T-helper 1 cell (primary cell): ENCODE measurements at regions not wholly inside any gene's neighbourhood (a gene's known extent, or its start where the extent isn't known, plus 50 kb on each side); places are given as distances from the start of the nearest gene placed in this dataset.
"Not testable (repeated sequence)": the region's sequence is repeated elsewhere in the genome, so short reads cannot be mapped to it uniquely, and the experiment has no call there.

Experiments
- DNase-seq, 5 donors: peaks; one replicate each; pipeline ENCODE4 v3.0.0-alpha.2; 2012 to 2020

DNA sequence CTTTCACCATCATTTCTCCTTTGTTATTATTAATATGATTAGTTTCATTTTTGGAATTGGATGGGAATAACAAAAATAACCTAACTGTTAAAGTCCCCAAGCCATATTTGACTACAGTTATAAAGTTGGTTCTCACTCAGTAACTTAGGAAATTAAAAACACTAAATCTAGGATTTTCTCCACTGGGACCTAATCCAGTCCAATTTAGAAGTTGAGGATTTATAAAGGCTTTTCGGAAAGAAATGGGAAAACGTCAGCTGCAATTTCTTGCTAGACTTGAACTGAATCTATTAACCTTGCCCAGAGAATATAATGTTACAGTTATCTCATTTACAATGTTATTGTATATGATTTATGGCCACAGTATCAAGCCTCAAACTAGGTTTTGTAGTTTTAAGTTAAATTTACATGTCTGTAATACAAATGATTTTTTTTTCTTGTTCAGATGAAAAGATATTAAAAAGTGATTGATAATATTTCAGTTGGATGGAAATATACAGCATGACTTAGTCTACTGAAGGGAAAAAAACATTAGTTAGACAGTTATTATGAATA lies 524.3 kb upstream of the GRAMD2B start:
- no peak for DNase-seq

DNA sequence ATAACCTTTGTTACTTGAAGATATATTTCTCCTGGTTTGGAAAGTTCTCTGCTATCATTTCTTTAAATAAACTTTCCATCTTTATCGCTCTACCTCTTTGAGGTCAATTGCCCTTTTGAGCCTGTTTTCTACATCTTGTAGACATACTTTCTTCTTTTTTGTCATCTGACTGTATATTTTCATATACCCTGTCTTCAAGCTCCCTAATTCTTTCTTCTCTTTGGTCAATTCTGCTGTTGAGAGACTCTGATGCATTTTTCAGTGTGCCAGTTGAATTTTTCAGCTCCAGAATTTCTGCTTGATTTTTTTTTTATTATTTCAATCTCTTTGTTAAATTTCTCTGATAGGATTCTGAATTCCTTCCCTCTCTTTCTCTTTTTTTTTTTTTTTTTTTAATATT lies 511.2 kb upstream of the GRAMD2B start:
- no peak for DNase-seq

DNA sequence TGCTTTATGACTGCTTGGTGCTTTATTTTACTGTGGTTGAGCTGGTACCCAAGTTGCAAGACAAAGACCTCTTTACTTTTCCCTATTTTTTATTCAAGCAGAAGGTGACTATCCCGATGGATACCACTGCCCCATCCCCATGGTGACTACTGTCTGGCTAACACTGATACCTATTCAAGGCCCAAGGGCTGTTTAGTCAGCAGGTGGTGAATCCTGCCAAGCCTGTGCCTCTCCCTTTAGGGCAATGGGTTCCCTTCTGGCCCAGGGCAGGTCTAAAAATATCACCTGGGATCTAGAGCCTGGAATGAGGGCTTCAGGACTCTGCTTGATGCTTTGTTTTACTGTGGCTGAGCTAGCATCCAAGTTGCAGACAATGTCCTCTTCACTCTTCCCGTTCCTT lies 510.0 kb upstream of the GRAMD2B start:
- DNase-seq, result no peak

DNA sequence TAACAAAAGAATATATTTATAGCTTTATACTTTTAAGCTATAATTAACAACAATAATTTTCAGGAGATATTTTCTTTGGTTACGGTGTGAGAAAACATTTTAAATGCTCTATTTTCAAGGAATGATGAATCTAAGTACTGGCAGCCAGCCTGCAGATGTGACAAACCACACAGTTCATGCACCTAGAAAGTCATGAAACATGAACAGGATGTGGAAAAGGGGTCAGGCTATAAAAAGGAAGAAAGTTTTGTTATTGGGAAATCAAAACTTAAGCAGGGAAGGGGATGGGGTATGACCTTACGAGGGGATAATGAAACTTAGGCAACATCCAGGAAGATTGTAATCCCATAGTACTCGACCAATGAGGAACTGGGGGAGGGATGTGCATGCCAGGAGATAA lies 508.7 kb upstream of the GRAMD2B start:
- no peak for DNase-seq

DNA sequence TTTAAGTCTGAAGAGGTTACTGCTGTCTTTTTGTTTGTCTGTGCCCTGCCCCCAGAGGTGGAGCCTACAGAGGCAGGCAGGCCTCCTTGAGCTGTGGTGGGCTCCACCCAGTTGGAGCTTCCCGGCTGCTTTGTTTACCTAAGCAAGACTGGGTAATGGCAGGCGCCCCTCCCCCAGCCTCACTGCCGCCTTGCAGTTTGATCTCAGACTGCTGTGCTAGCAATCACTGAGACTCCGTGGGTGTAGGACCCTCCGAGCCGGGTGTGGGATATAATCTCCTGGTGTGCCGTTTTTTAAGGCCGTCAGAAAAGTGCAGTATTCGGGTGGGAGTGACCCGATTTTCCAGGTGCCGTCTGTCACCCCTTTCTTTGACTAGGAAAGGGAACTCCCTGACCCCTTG lies 499.3 kb upstream of the GRAMD2B start:
- not testable (repeated sequence) for DNase-seq

DNA sequence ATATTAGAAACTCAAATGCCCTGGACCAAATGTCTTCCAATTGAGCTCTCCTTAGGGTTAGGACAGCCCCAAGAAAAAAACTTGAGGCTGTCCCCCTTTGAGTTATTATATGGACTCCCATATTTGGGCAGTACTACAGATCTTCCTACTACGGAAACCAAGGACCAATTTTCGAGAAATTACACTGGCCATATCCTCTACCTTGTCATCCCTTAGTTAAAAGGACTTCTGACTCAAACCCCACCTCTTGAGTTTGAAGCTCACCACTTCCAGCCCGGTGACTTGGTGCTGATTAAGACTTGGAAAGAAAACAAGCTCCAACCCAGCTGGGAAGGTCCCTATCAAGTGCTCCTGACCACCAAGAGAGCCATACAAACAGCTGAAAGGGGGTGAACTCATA lies 497.0 kb upstream of the GRAMD2B start:
- DNase-seq, result no peak

DNA sequence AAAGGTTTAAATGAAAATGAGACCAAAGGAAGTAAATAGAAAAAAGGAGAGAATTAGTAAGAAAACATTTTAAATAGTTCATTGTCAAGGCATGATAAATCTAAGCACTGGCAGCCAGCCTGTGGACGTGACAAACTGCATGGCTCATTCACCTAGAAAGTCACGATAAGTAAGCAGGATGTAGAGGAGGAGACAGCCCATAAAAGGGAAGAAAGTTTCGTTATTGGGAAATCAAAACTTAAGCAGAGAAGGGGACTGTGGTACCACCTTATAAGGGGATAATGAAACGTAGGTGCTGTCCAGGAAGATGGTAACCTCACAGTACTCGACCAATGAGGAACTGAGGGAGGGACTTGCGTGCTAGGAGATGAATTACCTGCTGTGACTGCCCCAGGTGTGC lies 494.5 kb upstream of the GRAMD2B start:
- DNase-seq, result no peak

DNA sequence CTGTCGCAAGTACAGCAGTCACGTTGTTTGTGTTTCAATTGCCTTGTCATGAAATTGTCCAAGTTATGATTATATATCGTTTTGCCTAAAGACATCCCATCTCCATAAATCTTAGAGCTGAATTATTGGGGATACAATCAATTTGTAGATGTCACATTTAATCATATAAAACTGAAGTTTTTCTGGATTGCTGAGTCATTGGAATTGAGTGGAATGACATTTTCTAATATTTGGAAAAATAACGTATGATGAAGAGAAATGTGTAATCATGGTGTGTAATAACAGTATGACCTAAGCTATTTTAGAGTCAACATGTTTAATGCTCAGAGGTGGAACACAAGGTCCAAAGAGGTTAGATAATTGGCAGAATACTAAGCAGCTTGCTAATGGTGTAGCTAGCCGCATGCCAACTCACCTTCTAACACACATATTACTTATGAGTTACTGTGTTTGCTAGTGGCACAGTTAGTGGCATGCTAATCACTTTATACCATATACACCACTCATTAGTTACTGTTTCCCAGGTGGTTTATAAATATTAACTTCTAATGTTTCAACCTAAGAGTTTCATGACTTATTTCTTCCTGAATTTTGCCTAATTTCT lies 473.1 kb upstream of the GRAMD2B start:
- no peak for DNase-seq

DNA sequence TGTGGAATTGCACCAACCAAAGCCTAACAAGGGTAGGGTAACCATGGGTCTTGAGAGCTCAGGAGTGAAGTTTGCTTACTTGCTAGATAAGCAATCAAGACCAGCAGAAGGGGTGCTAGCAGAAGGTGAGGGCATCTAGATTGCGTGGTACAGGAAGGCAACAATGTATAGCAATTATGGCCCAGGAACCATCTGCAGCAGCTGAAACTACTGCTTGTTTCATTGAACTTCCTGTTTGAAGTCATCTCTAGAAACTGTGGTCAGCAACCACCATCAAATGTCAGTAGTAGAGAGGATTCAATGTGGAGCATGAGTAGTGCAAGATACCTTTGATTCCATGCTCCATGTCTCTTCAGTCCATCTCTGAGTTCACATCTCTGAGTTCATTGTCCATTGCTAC lies 462.1 kb upstream of the GRAMD2B start:
- peak in 1 of 5 donors; percentile 50 for DNase-seq

DNA sequence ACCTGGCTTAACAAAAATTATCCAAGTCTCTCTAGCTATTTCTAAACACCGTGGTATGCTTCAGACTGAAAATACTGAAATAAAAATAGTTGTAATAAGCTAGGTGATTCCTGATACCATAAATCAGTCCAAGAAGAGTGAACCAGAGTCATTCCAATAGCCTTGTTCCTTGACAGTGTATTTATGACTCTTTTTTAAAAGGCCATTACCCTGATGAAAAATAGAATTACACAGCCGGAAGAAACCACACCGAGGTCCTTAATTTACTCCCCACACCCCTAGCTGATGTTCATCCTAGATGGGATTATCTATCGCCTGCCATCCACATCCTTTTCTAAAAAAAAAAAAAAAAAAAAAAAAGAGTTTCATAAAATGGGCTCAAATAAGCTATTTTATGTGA lies 457.6 kb upstream of the GRAMD2B start:
- DNase-seq, result no peak

DNA sequence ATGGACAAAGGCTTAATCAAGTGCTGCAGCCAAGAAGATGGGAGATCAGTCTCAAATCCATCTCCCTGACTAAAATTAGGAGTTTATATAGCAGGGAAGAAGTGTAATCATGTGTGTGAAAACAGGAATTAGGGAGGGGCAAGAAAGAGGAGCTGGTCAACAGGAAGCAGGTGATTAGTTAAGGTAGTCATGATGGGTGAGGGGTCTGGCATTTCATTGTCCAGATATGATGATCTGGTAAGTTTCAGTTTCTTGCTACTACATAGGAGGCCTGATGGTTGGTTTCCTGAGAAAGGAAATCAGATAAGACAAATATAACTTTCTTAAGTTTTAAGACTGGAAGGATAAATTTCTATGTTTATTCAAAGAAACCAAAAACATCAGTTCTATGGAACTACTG lies 455.6 kb upstream of the GRAMD2B start:
- DNase-seq, result no peak

DNA sequence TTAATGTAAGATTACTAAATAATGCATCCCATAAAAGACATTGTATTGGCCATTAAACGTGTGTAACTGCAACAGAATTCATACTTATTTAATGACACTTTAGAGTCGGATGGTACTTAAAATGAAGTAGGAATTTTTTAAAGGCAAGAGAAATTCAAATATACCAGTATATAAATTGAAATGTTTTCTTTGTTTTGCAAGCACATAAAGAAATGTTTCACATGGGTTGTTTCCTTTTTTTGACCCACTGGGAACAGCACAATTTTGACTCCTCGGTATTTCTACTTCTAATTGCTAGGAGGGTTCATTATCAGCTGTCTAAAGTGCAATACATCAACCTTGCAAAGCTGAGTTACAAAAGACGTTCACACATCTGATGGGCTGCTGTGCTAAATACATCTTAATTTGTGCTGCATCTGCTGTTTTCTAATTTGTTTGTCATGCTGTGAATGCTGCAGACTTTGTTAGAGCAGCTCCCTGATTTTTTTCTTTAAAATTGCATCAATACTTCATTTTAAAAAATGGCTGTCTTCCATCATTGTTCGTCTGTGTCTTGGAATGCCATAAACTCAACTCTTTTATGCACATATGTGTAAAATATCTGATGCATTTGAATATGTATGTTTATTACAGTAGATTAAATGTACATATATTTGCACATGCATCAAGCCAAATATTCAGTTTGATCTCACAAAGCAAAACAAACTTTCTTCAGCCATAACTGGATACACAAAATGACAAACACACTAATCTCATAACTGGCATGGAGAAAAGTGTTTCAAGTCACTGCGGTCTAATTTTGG lies 454.0 kb upstream of the GRAMD2B start:
- no peak for DNase-seq

DNA sequence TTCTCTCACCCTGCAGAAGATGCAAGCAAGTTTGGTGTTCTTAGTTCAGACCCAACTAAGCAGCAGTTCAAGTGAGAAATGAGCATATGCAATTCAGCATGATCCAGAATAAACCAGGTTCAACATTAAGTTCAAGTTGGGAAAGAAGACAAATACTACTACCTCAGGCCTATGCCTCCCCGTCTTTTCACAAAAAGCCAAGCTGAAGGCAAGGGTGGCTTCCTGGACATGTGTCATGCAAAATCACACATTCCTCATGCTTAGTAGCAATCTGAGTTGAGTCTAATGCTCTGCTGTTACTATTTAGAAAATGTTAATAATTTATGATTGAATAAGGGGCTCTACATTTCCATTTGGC lies 453.4 kb upstream of the GRAMD2B start:
- no peak for DNase-seq

DNA sequence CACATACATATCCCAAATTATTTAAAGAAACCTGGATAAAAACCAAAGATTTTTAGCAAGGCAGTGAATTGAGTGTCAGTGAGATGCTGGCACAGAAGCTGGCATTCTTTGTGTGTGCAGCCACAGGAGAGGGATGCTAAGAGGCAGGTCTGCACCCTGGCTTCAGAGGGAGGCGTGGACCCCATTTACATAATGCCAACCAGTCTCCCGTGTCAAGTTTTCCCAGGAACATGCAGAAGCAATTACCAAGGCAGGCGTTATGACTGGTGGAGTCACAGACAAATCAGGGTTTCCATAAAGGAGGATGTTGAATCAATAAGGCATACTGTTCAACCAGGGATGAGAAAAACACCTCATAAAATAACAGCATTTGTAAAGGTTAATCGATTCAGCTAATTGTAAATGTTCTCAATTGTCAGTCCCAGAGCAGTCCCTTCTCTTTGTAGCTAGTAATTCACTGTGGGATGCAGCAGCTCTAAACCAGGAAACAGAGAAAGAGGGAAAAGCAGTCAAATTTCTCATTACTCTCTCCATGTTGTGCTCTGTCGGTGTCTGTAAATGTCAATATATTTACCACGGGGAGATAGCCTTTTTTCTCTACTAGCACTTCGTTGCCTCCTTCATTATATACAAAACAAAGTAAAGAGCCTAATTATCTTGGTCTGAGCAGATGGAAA lies 452.4 kb upstream of the GRAMD2B start:
- no peak for DNase-seq

DNA sequence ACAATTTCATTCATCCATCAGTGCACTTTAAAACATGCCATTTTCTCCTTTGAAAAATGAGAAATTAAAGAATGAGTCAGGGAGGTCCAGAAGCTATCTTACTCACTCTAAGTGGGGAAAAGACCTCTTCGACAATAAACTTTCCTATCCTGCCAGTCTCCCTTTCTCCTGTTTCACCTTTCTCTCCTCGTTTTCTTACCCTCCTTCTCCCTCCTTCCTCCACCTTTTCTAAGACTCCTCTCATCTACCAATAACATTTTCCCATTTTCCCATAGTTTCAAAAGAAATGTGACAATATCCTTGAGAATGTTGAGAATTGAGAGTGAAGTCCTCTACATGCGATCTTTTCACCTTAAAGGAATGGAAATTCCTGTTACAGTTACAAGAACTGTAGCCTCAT lies 450.5 kb upstream of the GRAMD2B start:
- no peak for DNase-seq

DNA sequence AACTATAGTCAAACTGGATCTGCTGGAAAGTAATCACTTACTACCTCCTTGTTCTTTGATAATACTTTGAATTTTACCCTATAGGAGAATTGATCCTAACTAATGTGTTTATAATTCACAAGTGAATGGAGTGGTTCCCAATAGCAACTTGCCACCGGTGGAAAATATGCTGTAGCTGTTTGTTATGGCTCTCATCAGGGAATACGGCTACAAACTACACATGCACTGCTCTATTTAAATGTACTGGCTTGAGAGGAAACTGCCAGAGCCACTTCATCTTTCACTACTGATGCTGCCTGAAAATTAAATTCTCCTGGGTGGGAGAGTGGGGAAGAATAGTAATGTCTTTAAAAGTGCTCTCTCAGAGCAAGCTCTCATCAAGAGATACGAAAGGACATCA lies 448.5 kb upstream of the GRAMD2B start:
- no peak for DNase-seq

DNA sequence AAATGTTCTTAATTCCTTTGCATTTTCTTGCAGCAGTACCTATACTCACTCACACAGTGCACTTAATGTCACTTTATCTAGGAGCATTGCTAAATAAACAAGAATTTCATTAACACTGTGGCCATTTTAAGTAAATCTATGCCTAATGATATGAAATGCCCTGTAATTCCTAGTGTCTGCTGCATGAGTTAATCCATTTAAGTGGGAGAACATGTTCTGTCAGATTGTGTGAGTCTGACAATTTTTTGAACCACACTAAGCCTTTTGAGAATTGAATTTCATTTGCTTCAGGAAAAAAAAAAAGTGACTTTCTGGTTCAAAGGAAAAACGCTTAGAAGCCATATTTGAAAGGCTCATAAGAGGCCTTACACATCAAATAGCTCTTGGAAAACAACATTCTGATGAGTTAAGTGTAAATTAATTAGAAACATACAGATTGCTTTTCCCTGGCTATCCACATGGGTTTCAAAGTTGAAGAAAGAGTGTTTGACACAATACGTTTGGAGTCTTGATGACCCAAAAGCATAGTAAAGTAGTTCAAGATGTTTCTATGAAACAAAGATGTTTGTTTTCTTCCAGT lies 446.7 kb upstream of the GRAMD2B start:
- no peak for DNase-seq

DNA sequence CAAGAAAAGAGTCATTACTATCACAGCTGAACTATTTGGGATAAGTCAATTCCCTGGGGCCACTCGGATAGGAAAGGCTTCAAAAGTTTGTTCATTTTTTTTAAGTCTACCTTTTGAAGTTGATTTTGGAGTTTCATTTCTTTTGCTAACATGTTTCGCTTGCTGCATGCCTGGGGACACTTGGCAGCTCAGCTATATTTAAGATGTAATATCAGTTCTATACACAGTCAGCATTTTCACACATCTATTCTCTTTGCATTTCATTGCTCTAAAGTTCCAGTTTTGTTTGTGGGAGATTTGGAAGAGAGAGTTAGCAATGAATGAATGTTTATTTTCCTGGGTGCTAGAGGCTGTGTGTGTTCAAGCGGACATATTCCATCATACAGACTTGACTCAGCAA lies 445.2 kb upstream of the GRAMD2B start:
- no peak for DNase-seq

DNA sequence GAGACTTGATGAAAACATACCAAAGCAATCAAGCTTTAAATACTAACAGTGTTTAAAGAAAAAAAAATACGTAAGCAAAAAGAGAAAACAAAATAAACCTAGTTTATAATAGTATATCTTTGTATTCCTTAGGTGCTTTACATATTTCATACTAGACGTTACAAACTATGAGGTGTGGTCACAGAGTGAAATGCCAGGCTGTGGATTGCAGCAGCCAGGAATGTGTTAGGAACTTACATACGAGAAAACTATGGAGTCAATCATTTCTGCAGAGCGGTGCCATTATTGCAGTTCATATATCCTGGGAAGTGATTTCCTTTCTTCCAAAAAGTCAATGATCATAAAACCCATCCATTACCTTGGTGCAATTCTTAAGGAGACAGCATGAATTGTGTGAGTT lies 443.6 kb upstream of the GRAMD2B start:
- no peak for DNase-seq

DNA sequence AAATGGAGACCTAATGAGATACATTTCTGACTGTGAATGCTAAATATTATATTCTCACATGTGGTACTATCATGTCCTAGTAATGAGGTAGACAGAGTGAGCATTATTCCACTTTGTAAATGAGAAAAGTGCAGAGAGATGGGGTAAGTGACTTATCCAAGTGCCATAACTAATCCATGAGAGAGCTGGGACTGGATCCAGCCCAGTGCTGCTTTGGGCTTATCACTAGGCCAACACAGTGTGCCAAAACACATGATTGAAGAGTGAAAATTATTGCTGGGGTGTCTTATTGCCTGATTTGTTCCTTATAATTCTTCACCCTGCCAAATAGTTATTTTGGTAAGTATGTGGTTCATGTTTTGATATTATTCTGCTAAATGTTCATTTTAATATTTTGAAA lies 442.2 kb upstream of the GRAMD2B start:
- no peak for DNase-seq

DNA sequence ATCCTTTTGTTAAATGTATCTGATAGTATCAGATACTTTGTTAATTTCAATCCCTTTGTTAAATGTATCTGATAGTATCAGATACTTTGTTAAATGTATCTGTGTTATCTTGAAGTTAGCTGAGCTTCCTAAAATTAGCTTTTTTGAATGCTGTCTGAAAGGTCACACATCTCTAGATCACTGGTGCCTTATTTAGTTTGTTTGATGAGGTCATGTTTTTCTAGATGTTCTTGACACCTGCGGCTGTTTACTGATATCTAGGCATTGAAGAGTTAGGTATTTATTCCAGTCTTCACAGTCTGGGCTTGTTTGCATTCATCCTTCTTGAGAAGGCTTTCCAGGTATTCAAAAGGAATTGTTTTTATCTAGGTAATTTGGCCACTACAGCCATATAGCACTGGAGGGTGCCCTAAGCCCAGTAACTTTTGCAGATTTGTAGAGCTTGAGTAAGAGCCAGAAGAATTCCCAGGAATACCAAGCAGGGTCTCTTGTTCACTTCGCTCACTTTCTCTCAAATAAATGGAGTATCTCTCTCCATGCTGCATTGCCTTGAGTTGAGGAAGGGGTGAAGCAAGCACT lies 435.4 kb upstream of the GRAMD2B start:
- no peak for DNase-seq

DNA sequence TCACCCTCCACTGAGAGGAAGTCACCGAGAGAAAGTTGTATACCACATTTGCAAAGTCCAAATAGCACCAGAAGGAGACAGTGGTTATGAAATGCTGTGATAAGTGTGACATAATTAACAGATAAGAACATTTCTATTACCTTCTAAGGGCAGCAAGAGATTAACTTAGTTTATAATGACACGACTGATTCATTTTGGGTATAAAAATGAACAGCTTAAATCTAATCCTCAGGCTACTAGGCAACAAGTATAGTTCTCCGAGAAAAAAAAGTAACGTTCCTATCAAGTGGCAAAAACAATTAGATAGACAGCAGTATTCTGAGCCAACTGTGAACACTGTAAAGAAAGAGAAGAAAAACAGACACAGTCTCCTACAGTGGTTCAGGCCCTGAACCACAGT lies 431.2 kb upstream of the GRAMD2B start:
- no peak for DNase-seq
